Stimulated activated effector memory CD8-positive, alpha-beta T cell treated with anti-CD3 and anti-CD28 coated beads, Interleukin-12 subunit alpha, Interleukin-12 subunit beta, amount 100 ng/mL, for 72 hours (primary cell): ENCODE measurements at regions not wholly inside any gene's neighbourhood (a gene's known extent, or its start where the extent isn't known, plus 50 kb on each side); places are given as distances from the start of the nearest gene placed in this dataset.
A peak's percentile ranks its signal among the peaks of the same experiment; 100 is the strongest.

Experiments
- ATAC-seq: fragments of 150-1000 bp; cut with Tn5 transposase; 2 replicates; pipeline ENCODE4 v1.10.0; 2021
- DNase-seq, 2 donors: peaks; one replicate each; pipeline ENCODE4 v3.0.0; 2021 to 2022; ENCODE audit warnings: low spot score in 2 of 2
- H3K27ac Mint-ChIP-seq: one replicate; pipeline ENCODE4 v1.8.0; 2022; ENCODE audit warnings: mild to moderate bottlenecking, mixed read lengths
- H3K36me3 Mint-ChIP-seq: one replicate; pipeline ENCODE4 v1.8.0; 2022; ENCODE audit warnings: mild to moderate bottlenecking, mixed read lengths
- H3K4me1 Mint-ChIP-seq: one replicate; pipeline ENCODE4 v1.8.0; 2022; ENCODE audit warnings: mixed read lengths
- H3K4me3 Mint-ChIP-seq: one replicate; pipeline ENCODE4 v1.8.0; 2022; ENCODE audit warnings: mild to moderate bottlenecking, mixed read lengths
- H3K9me3 Mint-ChIP-seq: one replicate; pipeline ENCODE4 v1.8.0; 2022; ENCODE audit warnings: mixed read lengths

- peak; percentile 63 for ATAC-seq
- Mint-ChIP-seq H3K27ac (no peak overlapping the region), H3K36me3 (no peaks in the 10 kb centered on the region), H3K4me1 (peaks cover 6% of the 10 kb centered on the region), H3K4me3 (no peak overlapping the region), H3K9me3 (no peaks in the 10 kb centered on the region)
- DNase-seq = no peak
Measured at GRCh38 chr1:94332952-94333351, 85.2 kb upstream of the ABCD3 start.

- H3K4me3 Mint-ChIP-seq = no peak overlapping the region
- ATAC-seq = no peak
Measured at GRCh38 chr1:94332516-94332915, 85.7 kb upstream of the ABCD3 start.

GRCh38 chr1:94329986-94330385, 88.2 kb upstream of the ABCD3 start:
- Mint-ChIP-seq H3K27ac (no peak overlapping the region), H3K4me1 (peaks cover 6% of the 10 kb centered on the region), H3K36me3 (peaks cover 2% of the 10 kb centered on the region), H3K4me3 (no peak overlapping the region), H3K9me3 (no peaks in the 10 kb centered on the region)
- ATAC-seq (no peak), DNase-seq (no peak)

More at GRCh38 chr1:94332516-94332915, 85.7 kb upstream of the ABCD3 start:
- H3K27ac Mint-ChIP-seq = no peak overlapping the region
- H3K36me3 Mint-ChIP-seq = no peaks in the 10 kb centered on the region
- H3K9me3 Mint-ChIP-seq = no peaks in the 10 kb centered on the region
- H3K4me1 Mint-ChIP-seq = peaks cover 6% of the 10 kb centered on the region
- DNase-seq = no peak

GRCh38 chr1:94329276-94329675, 88.9 kb upstream of the ABCD3 start:
- DNase-seq = no peak
- Mint-ChIP-seq H3K4me3 (no peak overlapping the region), H3K9me3 (no peaks in the 10 kb centered on the region), H3K36me3 (peaks cover 5% of the 10 kb centered on the region), H3K4me1 (peaks cover 6% of the 10 kb centered on the region), H3K27ac (no peak overlapping the region)
- ATAC-seq = no peak

- H3K4me3 Mint-ChIP-seq = no peak overlapping the region
- H3K27ac Mint-ChIP-seq = no peak overlapping the region
- no peak for ATAC-seq
- no peak for DNase-seq
- H3K4me1 Mint-ChIP-seq = peaks cover 6% of the 10 kb centered on the region
- no peaks in the 10 kb centered on the region for H3K9me3 Mint-ChIP-seq
- peaks cover 5% of the 10 kb centered on the region for H3K36me3 Mint-ChIP-seq
Measured at GRCh38 chr1:94327001-94327690, 89.8 kb upstream of the ARHGAP29 start.

- H3K4me1 Mint-ChIP-seq = peaks cover 6% of the 10 kb centered on the region
- DNase-seq = no peak
- no peak for ATAC-seq
- no peak overlapping the region for H3K4me3 Mint-ChIP-seq
- no peak overlapping the region for H3K27ac Mint-ChIP-seq
- H3K36me3 Mint-ChIP-seq = peaks cover 5% of the 10 kb centered on the region
- no peaks in the 10 kb centered on the region for H3K9me3 Mint-ChIP-seq
Measured at GRCh38 chr1:94326329-94326728, 88.9 kb upstream of the ARHGAP29 start.

- H3K4me1 Mint-ChIP-seq = peaks cover 6% of the 10 kb centered on the region
- H3K9me3 Mint-ChIP-seq = no peaks in the 10 kb centered on the region
- ATAC-seq (no peak), DNase-seq (no peak)
- no peak overlapping the region for H3K27ac Mint-ChIP-seq
- no peak overlapping the region for H3K4me3 Mint-ChIP-seq
- H3K36me3 Mint-ChIP-seq = peaks cover 5% of the 10 kb centered on the region
Measured at GRCh38 chr1:94325377-94326302, 88.3 kb upstream of the ARHGAP29 start.

GRCh38 chr1:94324178-94324544, 86.8 kb upstream of the ARHGAP29 start:
- DNase-seq (no peak), ATAC-seq (no peak)
- no peak overlapping the region for H3K4me3 Mint-ChIP-seq
- peaks cover 5% of the 10 kb centered on the region for H3K36me3 Mint-ChIP-seq
- no peaks in the 10 kb centered on the region for H3K4me1 Mint-ChIP-seq
- H3K27ac Mint-ChIP-seq = no peak overlapping the region
- no peaks in the 10 kb centered on the region for H3K9me3 Mint-ChIP-seq

GRCh38 chr1:94323311-94324177, 86.2 kb upstream of the ARHGAP29 start:
- no peak for ATAC-seq

GRCh38 chr1:94322696-94323095, 85.3 kb upstream of the ARHGAP29 start:
- ATAC-seq = no peak
- Mint-ChIP-seq H3K36me3 (peaks cover 5% of the 10 kb centered on the region), H3K4me1 (no peaks in the 10 kb centered on the region), H3K4me3 (no peak overlapping the region), H3K27ac (no peak overlapping the region), H3K9me3 (no peaks in the 10 kb centered on the region)
- DNase-seq = no peak

More at GRCh38 chr1:94323311-94324177, 86.2 kb upstream of the ARHGAP29 start:
- Mint-ChIP-seq H3K36me3 (peaks cover 5% of the 10 kb centered on the region), H3K4me1 (no peaks in the 10 kb centered on the region), H3K9me3 (no peaks in the 10 kb centered on the region), H3K4me3 (no peak overlapping the region), H3K27ac (no peak overlapping the region)
- DNase-seq = no peak

GRCh38 chr1:94321662-94322061, 84.3 kb upstream of the ARHGAP29 start:
- no peaks in the 10 kb centered on the region for H3K4me1 Mint-ChIP-seq
- H3K9me3 Mint-ChIP-seq = no peaks in the 10 kb centered on the region
- no peak overlapping the region for H3K27ac Mint-ChIP-seq
- peaks cover 5% of the 10 kb centered on the region for H3K36me3 Mint-ChIP-seq
- DNase-seq = no peak
- no peak overlapping the region for H3K4me3 Mint-ChIP-seq
- no peak for ATAC-seq

GRCh38 chr1:94319319-94320102, 82.1 kb upstream of the ARHGAP29 start:
- no peak for ATAC-seq
- DNase-seq = no peak
- H3K27ac Mint-ChIP-seq = no peak overlapping the region

GRCh38 chr1:94318505-94319030, 81.2 kb upstream of the ARHGAP29 start:
- no peaks in the 10 kb centered on the region for H3K9me3 Mint-ChIP-seq
- DNase-seq = no peak

More at GRCh38 chr1:94319319-94320102, 82.1 kb upstream of the ARHGAP29 start:
- no peaks in the 10 kb centered on the region for H3K4me1 Mint-ChIP-seq
- no peaks in the 10 kb centered on the region for H3K9me3 Mint-ChIP-seq
- H3K36me3 Mint-ChIP-seq = no peaks in the 10 kb centered on the region
- no peak overlapping the region for H3K4me3 Mint-ChIP-seq

GRCh38 chr1:94317790-94318188, 80.4 kb upstream of the ARHGAP29 start:
- ATAC-seq = no peak
- Mint-ChIP-seq H3K27ac (no peak overlapping the region), H3K9me3 (no peaks in the 10 kb centered on the region), H3K36me3 (no peaks in the 10 kb centered on the region), H3K4me1 (no peaks in the 10 kb centered on the region), H3K4me3 (no peak overlapping the region)
- DNase-seq = no peak

More at GRCh38 chr1:94318505-94319030, 81.2 kb upstream of the ARHGAP29 start:
- H3K36me3 Mint-ChIP-seq = no peaks in the 10 kb centered on the region
- no peak for ATAC-seq
- no peaks in the 10 kb centered on the region for H3K4me1 Mint-ChIP-seq
- no peak overlapping the region for H3K27ac Mint-ChIP-seq
- no peak overlapping the region for H3K4me3 Mint-ChIP-seq
